Right renal pelvis (tissue), 4 donors: ENCODE measurements at regions not wholly inside any gene's neighbourhood (a gene's known extent, or its start where the extent isn't known, plus 50 kb on each side); places are given as distances from the start of the nearest gene placed in this dataset.

Experiments
- DNase-seq, 4 donors: peaks; one replicate each; pipeline ENCODE4 v3.0.0-alpha.2; 2013; ENCODE audit warnings: low read depth in 4 of 4, low spot score in 3 of 4, missing footprints in 1 of 4

- no peak for DNase-seq
These were observed 311.0 kb downstream of the GABRB2 start for GRCh38 chr5:161235569-161235968.

DNA sequence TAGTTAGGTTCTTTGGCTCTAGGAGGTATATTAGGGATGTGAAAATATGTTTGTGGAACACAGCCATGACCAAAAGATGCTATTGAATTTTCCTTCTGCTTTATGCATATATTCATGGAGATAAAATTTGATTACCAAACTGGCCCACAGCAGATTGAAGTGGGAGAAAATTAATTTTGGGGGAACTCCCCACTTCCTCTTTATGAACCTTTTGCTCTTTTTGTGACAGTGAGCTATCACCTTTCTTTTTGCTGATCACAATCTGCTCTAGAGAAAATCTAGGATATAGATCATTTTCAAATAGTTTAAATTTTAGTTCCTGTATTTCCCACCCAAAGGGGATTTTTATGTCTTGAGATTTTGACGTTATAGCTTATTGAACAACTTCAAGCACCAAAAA, 313.0 kb downstream of the GABRB2 start:
- no peak for DNase-seq

- no peak for DNase-seq
These were observed 316.3 kb downstream of the GABRB2 start for GRCh38 chr5:161230221-161230620.

DNA sequence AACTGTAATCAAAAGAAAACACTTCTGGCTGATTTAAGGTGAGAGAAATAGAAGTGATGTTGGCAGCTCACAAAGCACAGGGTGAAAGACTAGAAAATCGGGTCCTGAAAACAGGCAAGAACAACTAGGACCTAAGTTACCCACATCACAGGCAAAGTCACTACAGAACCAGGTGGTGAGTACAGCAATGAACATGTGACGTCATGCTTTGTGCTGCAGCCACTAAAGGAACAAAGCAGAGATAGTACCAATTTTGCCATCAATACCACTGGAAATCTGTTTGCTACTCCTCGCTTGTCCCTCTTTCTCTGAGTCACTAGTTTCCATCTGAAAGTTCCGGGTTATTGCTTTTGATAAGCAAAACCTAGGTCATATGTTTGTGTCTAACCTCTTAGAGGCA, 326.7 kb downstream of the GABRB2 start:
- no peak for DNase-seq

- DNase-seq = no peak
These were observed 329.6 kb downstream of the GABRB2 start for GRCh38 chr5:161216877-161217276.

DNA sequence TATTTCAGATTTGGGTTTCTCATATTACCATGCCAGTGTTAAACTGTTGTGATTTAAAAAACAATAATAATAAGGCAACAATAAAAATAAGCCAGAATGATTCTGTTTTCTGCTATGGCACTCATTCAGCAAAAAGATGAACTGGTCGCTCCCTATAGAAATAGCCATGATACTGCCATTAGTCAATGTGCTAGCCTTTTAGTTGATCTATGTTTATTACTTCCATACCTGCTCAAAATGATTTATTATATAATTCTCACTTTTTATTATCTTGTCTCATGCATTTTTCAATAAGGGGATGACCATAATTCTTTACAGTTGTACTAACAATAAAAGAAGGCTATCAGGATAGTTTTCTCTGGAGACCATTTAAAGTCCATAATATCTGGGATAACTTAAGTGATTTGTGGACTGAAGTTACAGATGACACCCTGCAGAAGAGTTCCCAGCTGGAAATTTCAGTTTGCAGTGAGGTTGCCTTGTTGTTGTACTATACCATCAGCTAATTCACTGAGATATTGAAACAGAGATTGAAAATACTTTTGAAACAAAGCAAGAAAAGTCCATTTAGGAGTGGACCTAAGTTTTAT, 334.3 kb downstream of the GABRB2 start:
- DNase-seq = no peak

DNA sequence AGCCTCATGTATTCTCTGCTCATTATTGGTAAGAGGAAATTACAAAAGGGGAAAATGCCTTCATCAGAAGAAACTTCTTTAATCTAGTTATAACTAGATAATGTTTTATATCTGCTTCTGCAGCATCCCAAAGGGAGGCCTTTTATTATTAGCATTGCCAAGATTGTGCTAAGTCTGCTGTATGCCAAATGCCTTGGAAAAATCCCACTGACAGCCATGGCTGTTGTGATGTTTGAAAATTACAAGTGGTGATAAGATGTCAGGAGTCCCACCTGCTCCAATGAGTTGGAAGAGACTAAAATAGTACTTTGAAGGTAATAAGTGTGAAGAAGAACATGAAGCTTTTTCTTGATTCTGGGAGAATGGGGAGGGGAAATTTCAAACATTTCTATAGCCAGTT, 345.0 kb downstream of the GABRB2 start:
- DNase-seq = no peak

DNA sequence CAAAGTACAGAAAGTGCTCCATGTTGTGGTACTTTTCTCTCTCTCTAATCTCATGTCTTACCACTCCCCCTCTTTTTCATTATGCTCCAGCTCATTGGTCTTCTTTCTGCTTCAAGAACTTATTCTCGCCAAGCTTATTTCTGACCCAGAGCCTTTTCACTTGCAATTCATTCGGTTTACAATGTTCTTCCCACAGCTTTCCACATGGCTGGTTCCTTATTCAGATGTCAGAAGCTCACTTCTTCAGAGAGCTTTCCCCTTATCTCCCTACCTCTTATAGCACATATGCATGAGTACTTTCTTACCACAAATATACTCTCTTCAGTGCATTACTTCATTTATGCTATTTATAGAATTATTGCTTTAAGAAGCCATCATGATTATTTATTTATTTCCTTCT, 338.8 kb upstream of the ATP10B start:
- no peak for DNase-seq

DNA sequence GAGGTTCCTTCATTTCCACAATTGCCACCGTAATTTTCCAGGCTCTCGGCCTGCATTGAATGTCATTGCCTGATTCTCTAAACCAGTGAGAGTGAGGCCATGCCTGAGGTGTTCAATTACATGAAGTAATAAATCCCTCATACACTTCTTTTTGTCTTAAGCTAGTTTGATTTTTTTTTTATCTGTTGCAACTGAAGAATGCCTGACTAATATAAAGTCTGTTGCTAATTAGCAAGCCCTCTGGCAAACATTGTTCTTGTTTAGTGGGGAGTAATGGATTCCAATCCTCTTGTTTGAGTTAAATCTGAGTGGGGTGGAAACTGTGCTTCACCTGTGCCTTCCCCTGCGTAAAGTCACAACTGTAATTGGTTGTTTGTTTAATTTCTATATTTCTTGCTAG, 338.1 kb upstream of the ATP10B start:
- DNase-seq = no peak

GRCh38 chr5:161189452-161189851, 337.4 kb upstream of the ATP10B start:
- no peak for DNase-seq

DNA sequence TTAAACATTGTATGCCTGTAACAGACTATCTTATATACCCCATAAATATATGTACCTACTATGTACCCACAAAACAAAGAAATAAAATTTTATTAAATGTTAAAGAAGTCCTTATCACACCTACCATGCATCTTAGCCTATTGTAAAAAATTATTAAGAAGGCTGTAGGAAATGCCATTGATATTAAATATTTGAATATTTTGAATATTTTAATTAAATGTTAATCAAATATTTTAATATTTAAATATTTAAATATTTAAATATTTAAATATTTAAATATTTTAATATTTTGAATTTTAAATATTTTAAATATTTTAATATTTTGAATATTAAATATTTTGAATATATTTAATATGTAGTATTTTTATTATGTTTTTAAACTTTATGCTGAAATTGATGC, 331.5 kb upstream of the ATP10B start:
- DNase-seq = no peak

DNA sequence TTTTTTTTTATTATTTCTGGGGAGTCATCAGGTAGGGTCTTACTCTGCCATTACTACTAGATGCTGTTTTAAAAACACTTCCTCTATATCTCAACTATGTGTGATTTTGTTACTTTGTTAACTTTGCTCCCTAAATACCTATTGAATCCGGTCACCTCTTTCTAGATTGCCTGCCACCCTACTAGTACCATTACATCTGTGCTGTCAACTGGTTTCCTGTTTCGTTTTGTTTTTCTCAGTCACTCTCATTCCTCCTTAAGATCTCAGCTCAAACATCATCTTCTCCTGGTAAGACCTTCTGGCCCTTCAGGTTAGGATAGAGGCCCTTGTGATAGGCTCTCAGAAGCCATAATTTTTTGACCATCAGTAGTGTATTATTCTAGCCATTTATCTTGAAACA, 324.2 kb upstream of the ATP10B start:
- no peak for DNase-seq

- DNase-seq = no peak
These were observed 317.8 kb upstream of the ATP10B start for GRCh38 chr5:161169776-161170175.

DNA sequence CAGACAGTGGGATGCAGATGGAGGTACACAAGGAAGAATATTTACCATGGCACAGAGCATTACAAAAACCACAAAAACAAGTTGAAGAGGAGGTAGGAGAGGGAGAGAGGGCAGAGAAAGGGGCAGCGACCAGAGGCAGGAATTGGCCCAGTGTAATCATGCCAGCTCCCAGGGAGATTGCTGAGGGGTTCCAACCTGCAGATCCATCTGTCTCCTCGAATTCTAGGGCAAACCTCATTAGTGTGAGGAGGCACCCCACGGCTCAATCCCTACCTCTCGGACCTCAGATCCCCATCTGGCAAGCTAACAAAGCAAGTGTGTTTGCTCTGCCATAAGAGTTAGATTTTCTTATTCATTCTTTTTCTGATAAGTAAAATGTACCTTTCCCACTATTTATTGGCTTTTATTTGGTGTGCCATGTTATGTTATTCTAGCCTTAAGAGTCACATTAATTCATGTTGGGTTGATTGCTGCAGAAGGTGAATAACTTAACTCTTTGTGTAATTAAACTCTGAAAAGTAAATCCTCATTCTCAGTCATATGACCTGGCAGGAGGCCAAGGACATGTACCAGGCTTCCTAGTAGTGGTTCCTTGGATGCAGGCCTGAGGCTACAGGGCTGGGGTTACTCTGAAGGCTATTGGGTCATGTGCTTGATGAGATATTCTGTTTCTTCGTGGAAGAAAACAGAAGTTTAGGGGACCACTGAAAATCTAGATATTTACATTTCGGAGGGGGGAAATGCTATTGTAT, 315.2 kb upstream of the ATP10B start:
- peak in 1 of 4 donors; percentile 3 for DNase-seq

DNA sequence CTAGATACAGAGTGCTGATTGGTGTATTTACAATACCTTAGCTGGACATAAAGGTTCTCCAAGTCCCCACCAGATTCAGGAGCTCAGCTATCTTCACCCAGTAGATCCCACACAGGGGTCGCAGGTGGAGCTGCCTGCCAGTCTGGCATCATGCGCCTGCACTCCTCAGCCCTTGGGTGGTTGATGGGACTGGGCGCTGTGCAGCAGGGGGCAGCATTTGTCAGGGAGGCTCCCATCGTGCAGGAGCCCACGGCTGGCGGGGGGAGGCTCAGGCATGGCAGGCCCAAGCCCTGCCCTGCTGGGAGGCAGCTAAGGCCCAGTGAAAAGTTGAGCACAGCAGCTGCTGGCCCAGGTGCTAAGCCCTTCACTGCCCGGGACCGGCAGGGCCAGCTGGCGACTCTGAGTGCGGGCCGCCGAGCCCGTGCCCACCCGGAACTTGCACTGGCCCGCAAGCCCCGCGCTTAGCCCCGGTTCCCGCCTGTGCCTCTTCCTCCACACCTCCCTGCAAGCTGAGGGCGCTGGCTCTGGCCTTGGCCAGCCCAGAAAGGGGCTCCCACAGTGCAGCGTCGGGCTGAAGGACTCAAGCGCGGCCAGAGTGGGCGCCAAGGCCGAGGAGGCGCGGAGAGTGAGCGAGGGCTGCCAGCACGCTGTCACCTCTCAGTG, 314.1 kb upstream of the ATP10B start:
- DNase-seq = no peak

DNA sequence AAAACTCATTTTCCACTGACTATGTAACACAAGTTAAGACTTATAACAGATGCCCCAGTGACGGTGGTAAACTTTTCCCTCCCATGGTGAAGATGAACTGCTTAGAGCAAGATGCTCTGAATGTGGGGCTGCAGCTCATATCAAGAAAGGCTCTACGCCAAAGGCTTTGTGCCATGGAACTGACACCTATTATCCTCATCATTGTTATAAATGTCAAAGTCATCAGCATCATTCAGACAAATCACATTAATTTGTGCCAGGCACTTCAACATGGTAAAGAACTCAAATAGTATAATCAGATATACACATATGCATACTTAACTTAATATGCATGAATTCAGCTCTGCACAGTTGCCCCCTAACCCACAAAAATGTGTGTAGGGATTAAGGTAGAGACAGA, 305.9 kb upstream of the ATP10B start:
- no peak for DNase-seq

DNA sequence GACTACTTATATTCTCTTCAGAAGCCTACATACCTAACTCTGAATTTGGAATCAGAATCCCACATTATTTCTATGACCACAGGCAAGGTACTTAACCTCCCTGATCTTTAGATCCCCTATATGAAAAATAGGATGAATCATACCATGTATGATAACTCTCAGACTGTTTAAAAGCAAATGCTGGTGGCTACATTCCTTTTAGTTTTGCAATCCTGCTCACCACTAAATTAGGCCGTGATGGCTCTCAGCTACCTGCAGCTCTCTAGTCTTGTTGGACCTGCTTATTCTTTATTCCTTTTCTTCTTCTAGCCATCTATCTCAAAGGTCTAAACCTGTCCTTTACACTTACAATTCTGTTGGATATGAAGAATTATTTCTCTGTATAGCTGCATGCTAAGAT, 303.4 kb upstream of the ATP10B start:
- DNase-seq = no peak

DNA sequence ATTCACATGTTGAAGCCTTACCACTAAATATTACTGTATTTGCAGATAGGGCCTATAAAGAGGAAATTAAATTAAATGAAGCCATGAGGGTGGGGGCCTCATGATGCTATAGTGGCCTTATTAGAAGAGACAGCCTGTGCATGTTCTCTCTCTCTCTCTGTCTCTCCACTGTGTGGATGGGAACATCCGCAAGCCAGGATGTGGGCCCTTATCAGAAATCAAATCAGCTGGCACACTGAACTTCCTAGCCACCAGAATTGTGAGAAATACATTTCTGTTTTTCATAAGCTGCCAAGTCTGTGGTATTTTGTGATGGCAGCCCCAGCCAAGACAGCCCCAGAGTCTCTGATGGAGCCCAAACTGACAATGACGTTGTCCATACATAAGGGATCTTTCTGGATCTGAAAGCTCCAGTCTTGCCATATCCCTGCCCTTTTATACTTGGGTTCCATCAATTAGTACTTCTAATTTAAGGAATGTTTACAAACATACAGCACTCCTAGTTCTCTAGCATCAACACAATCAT, 300.5 kb upstream of the ATP10B start:
- no peak for DNase-seq

DNA sequence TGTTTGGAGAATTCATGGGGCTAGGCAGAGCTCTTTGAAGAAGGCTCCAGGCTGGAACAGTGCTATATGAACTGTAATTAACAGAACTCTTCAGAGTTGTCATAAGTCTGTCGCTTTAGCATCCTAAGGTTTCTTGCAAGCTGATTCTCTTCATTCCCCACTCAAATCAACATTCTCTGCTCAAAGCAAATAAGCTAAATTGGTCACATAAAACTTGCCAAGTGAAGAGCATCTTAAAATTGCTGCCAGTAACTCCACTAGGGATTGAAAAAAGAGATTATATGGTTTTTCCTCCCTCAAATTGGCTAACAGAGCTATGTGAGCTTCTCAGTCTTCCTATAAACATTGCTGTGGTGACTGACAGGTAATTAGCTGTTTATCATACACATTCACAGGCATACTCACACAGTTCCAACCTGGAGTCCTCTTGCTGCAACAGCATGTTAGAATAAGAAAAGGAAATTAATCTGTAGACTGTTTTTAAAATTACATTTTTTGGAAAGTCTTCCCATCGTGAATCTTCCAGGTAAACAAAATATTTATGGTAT, 298.5 kb upstream of the ATP10B start:
- DNase-seq = no peak

DNA sequence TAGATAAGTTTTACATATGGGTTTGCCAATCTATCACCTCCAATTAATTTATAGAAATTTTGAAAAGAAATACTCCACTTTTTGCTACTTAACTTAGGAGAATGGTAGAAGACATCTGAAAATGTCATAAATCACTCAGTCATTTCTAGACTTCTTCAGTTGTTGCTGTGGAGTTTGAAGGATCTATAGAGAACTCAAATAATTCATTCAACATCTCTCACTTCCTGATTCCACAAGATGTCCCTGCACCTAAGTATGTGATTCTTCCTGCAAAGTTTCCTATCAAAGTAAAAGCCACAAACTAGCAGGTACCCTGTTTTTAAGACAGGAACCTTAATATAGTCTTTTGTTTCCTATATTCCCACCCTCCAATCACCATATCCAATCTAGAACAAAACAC, 297.1 kb upstream of the ATP10B start:
- no peak for DNase-seq

- no peak for DNase-seq
These were observed 286.9 kb upstream of the ATP10B start for GRCh38 chr5:161138751-161139455.
